ENCODE measurements at regions not wholly inside any gene's neighbourhood (a gene's known extent, or its start where the extent isn't known, plus 50 kb on each side); places are given as distances from the start of the nearest gene placed in this dataset.

- DNase-seq (ENCODE audit: low spot score), result no peak
- in situ Hi-C loops (cut with MboI; ENCODE audit: low pct_unique_long_range_greater_than_20kb, low sequenced_read_pairs, unreplicated experiment), result no loop called here
- TF ChIP-seq CTCF (IDR thresholded peaks at IDR 0.05; ENCODE audit: extremely low read depth, insufficient read depth, missing control alignments), result no peak
Measured at GRCh38 chr14:38629412-38629811, 373.5 kb upstream of the CLEC14A start.

DNA sequence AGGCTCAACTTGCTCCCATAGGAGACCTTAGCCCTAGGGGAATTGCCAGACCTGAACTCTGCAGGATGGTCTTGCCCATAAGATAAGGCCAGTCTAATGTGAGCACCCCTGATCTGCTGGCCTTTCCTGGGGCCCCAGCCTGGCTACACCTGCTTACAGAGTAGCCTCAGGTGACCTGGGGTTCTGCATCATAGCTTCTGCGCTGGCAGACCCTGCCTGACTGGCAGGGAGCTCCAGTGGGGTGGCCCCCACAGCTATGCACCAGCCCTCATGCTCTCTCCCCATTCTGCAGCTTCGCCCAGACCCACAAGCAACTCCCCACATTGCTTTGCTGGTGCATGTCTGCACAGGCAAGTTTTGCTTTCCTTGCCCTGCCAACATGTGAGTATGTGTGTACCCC is 371.3 kb upstream of the CLEC14A start:
- DNase-seq (ENCODE audit: low spot score), result no peak
- TF ChIP-seq CTCF (IDR thresholded peaks at IDR 0.05; ENCODE audit: extremely low read depth, insufficient read depth, missing control alignments), result no peak
- in situ Hi-C loops (cut with MboI; ENCODE audit: low pct_unique_long_range_greater_than_20kb, low sequenced_read_pairs, unreplicated experiment), result no loop called here

DNA sequence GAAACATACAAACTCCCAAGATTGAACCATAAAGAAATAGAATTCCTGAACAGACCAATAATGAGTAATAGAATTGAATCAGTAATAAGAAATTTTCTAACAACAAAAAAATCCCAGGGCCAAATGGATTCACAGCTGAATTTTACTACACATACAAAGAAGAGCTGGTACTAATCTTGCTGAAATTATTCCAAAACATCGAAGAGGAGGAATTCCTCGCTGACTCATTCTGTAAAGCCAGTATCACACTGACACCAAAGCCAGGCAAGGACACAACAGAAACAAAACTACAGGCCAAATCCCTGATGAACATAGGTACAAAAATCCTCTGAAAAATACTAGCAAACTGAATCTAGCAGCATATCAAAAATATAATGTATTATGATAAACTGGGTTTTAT is 367.8 kb upstream of the CLEC14A start:
- no peak for TF ChIP-seq CTCF (IDR thresholded peaks at IDR 0.05; ENCODE audit: extremely low read depth, insufficient read depth, missing control alignments)
- in situ Hi-C loops (cut with MboI; ENCODE audit: low pct_unique_long_range_greater_than_20kb, low sequenced_read_pairs, unreplicated experiment), result no loop called here
- DNase-seq (ENCODE audit: low spot score), result no peak

- no peak for DNase-seq (ENCODE audit: low spot score)
- peak; percentile 29 for TF ChIP-seq CTCF (IDR thresholded peaks at IDR 0.05; ENCODE audit: extremely low read depth, insufficient read depth, missing control alignments)
- in situ Hi-C loops (cut with MboI; ENCODE audit: low pct_unique_long_range_greater_than_20kb, low sequenced_read_pairs, unreplicated experiment), result no loop called here
Measured at GRCh38 chr14:38618514-38618913, 362.6 kb upstream of the CLEC14A start.

- in situ Hi-C loops (cut with MboI; ENCODE audit: low pct_unique_long_range_greater_than_20kb, low sequenced_read_pairs, unreplicated experiment), result no loop called here
- DNase-seq (ENCODE audit: low spot score), result no peak
- no peak for TF ChIP-seq CTCF (IDR thresholded peaks at IDR 0.05; ENCODE audit: extremely low read depth, insufficient read depth, missing control alignments)
Measured at GRCh38 chr14:38616959-38617358, 361.1 kb upstream of the CLEC14A start.

- in situ Hi-C loops (cut with MboI; ENCODE audit: low pct_unique_long_range_greater_than_20kb, low sequenced_read_pairs, unreplicated experiment), result no loop called here
- no peak for DNase-seq (ENCODE audit: low spot score)
- TF ChIP-seq CTCF (IDR thresholded peaks at IDR 0.05; ENCODE audit: extremely low read depth, insufficient read depth, missing control alignments), result no peak
Measured at GRCh38 chr14:38611928-38612327, 356.0 kb upstream of the CLEC14A start.

GRCh38 chr14:38608244-38608643 is 352.4 kb upstream of the CLEC14A start:
- in situ Hi-C loops (cut with MboI; ENCODE audit: low pct_unique_long_range_greater_than_20kb, low sequenced_read_pairs, unreplicated experiment), result no loop called here
- TF ChIP-seq CTCF (IDR thresholded peaks at IDR 0.05; ENCODE audit: extremely low read depth, insufficient read depth, missing control alignments), result no peak
- no peak for DNase-seq (ENCODE audit: low spot score)
